Astrocyte (in vitro differentiated cells and primary cell): ENCODE measurements at regions not wholly inside any gene's neighbourhood (a gene's known extent, or its start where the extent isn't known, plus 50 kb on each side); places are given as distances from the start of the nearest gene placed in this dataset.
A peak's percentile ranks its signal among the peaks of the same experiment; 100 is the strongest.

Source experiments
- DNase-seq: peaks from one replicate; pipeline ENCODE4 v3.0.0-alpha.2; 2010; ENCODE audit warnings: low read depth
- FAIRE-seq: peaks from 2 replicates; lab custom pipeline; 2011; peaks lifted over from hg19 to GRCh38; lab: Jason Lieb, UNC
- H2AFZ ChIP-seq: 2 replicates; pipeline ENCODE4 v1.6.0; 2012; ENCODE audit warnings: low read depth, low read length, inconsistent platforms
- H3K27ac ChIP-seq: 2 replicates; pipeline ENCODE4 v1.5.1; 2011; ENCODE audit warnings: low read depth, low read length, inconsistent platforms
- H3K27me3 ChIP-seq: 2 replicates; pipeline ENCODE4 v1.6.0; 2011; ENCODE audit warnings: low read length, inconsistent platforms; ENCODE audit not compliant: insufficient read depth
- H3K36me3 ChIP-seq: 2 replicates; pipeline ENCODE4 v1.5.1; 2011; ENCODE audit warnings: low read length, inconsistent platforms; ENCODE audit not compliant: insufficient read depth
- H3K4me1 ChIP-seq: 2 replicates; pipeline ENCODE4 v1.5.1; 2011; ENCODE audit warnings: low read length, inconsistent platforms; ENCODE audit not compliant: insufficient read depth
- H3K4me2 ChIP-seq: 2 replicates; pipeline ENCODE4 v1.6.0; 2012; ENCODE audit warnings: low read length, inconsistent platforms
- H3K4me3 ChIP-seq: 2 replicates; pipeline ENCODE4 v1.5.1; 2011; ENCODE audit warnings: low read depth, mild to moderate bottlenecking, low read length, inconsistent platforms; ENCODE audit not compliant: insufficient read depth
- H3K79me2 ChIP-seq: 2 replicates; pipeline ENCODE4 v1.6.0; 2012; ENCODE audit warnings: mild to moderate bottlenecking, low read length, inconsistent platforms; ENCODE audit not compliant: insufficient read depth
- H3K9ac ChIP-seq: 2 replicates; pipeline ENCODE4 v1.6.0; 2012; ENCODE audit warnings: mild to moderate bottlenecking, low read length, inconsistent platforms
- H3K9me3 ChIP-seq: 2 replicates; pipeline ENCODE4 v1.5.1; 2012; ENCODE audit warnings: low read depth, mild to moderate bottlenecking, low read length, inconsistent platforms; ENCODE audit not compliant: insufficient read depth
- H4K20me1 ChIP-seq: 2 replicates; pipeline ENCODE4 v1.6.0; 2012; ENCODE audit warnings: low read length, inconsistent platforms; ENCODE audit not compliant: insufficient read depth
- H3K27ac Mint-ChIP-seq: one replicate; pipeline ENCODE4 v1.8.0; 2021; ENCODE audit warnings: mild to moderate bottlenecking, mixed read lengths; ENCODE audit not compliant: unreplicated experiment
- H3K27me3 Mint-ChIP-seq: one replicate; pipeline ENCODE4 v1.8.0; 2021; ENCODE audit warnings: low read depth, mixed read lengths; ENCODE audit not compliant: unreplicated experiment
- H3K36me3 Mint-ChIP-seq: one replicate; pipeline ENCODE4 v1.8.0; 2021; ENCODE audit warnings: low read depth, mixed read lengths; ENCODE audit not compliant: unreplicated experiment
- H3K4me1 Mint-ChIP-seq: one replicate; pipeline ENCODE4 v1.8.0; 2021; ENCODE audit warnings: low read depth, mixed read lengths; ENCODE audit not compliant: unreplicated experiment
- H3K4me3 Mint-ChIP-seq: one replicate; pipeline ENCODE4 v1.8.0; 2021; ENCODE audit warnings: mild to moderate bottlenecking, moderate library complexity, mixed read lengths; ENCODE audit not compliant: unreplicated experiment
- H3K9me3 Mint-ChIP-seq: one replicate; pipeline ENCODE4 v1.8.0; 2021; ENCODE audit warnings: mild to moderate bottlenecking, mixed read lengths; ENCODE audit not compliant: unreplicated experiment
- EZH2 ChIP-seq: IDR thresholded peaks from 2 replicates; pipeline ENCODE4 v1.6.1; 2012; ENCODE audit warnings: mild to moderate bottlenecking, low read length, inconsistent platforms; ENCODE audit not compliant: insufficient read depth
- TF ChIP-seq, protein P1 (sequence below): IDR thresholded peaks from 2 replicates; pipeline ENCODE4 v1.5.1; 2011; ENCODE audit warnings: low read depth, mild to moderate bottlenecking, inconsistent platforms, low read length, moderate library complexity; ENCODE audit not compliant: insufficient read depth

- DNase-seq (no peak), FAIRE-seq (no peak)
- Histone ChIP-seq H3K27ac (no peak overlapping the region), H3K4me2 (no peak overlapping the region), H3K4me1 (no peaks in the 10 kb centered on the region), H3K36me3 (no peaks in the 10 kb centered on the region), H3K9me3 (no peaks in the 10 kb centered on the region), H4K20me1 (no peaks in the 10 kb centered on the region), H3K27me3 (no peaks in the 10 kb centered on the region), H3K79me2 (no peaks in the 10 kb centered on the region), H3K4me3 (no peak overlapping the region), H3K9ac (no peak overlapping the region), H2AFZ (no peak overlapping the region)
- Mint-ChIP-seq H3K27ac (no peak overlapping the region), H3K36me3 (no peaks in the 10 kb centered on the region), H3K4me1 (peaks cover 6% of the 10 kb centered on the region), H3K27me3 (peaks cover 4% of the 10 kb centered on the region), H3K9me3 (no peaks in the 10 kb centered on the region), H3K4me3 (no peak overlapping the region)
- TF ChIP-seq, protein P1, sequence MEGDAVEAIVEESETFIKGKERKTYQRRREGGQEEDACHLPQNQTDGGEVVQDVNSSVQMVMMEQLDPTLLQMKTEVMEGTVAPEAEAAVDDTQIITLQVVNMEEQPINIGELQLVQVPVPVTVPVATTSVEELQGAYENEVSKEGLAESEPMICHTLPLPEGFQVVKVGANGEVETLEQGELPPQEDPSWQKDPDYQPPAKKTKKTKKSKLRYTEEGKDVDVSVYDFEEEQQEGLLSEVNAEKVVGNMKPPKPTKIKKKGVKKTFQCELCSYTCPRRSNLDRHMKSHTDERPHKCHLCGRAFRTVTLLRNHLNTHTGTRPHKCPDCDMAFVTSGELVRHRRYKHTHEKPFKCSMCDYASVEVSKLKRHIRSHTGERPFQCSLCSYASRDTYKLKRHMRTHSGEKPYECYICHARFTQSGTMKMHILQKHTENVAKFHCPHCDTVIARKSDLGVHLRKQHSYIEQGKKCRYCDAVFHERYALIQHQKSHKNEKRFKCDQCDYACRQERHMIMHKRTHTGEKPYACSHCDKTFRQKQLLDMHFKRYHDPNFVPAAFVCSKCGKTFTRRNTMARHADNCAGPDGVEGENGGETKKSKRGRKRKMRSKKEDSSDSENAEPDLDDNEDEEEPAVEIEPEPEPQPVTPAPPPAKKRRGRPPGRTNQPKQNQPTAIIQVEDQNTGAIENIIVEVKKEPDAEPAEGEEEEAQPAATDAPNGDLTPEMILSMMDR: no peak
- TF ChIP-seq EZH2: no peak
Measured at GRCh38 chr13:92938486-92939020, 288.1 kb upstream of the GPC6 start.

GRCh38 chr13:92941167-92941566 is 285.4 kb upstream of the GPC6 start:
- Histone ChIP-seq H3K79me2 (no peaks in the 10 kb centered on the region), H3K9ac (no peak overlapping the region), H3K36me3 (no peaks in the 10 kb centered on the region), H3K27me3 (no peaks in the 10 kb centered on the region), H3K9me3 (no peaks in the 10 kb centered on the region), H3K4me3 (no peak overlapping the region), H2AFZ (no peak overlapping the region), H4K20me1 (no peaks in the 10 kb centered on the region), H3K4me1 (no peaks in the 10 kb centered on the region), H3K4me2 (no peak overlapping the region), H3K27ac (no peak overlapping the region)
- TF ChIP-seq, protein P1: no peak
- no peak for TF ChIP-seq EZH2
- peaks cover 6% of the 10 kb centered on the region for H3K4me1 Mint-ChIP-seq
- no peaks in the 10 kb centered on the region for H3K27me3 Mint-ChIP-seq
- H3K9me3 Mint-ChIP-seq: peaks cover 3% of the 10 kb centered on the region
- H3K4me3 Mint-ChIP-seq: no peak overlapping the region
- DNase-seq (peak; percentile 71), FAIRE-seq (no peak)
- H3K36me3 Mint-ChIP-seq: no peaks in the 10 kb centered on the region
- H3K27ac Mint-ChIP-seq: no peak overlapping the region

DNA sequence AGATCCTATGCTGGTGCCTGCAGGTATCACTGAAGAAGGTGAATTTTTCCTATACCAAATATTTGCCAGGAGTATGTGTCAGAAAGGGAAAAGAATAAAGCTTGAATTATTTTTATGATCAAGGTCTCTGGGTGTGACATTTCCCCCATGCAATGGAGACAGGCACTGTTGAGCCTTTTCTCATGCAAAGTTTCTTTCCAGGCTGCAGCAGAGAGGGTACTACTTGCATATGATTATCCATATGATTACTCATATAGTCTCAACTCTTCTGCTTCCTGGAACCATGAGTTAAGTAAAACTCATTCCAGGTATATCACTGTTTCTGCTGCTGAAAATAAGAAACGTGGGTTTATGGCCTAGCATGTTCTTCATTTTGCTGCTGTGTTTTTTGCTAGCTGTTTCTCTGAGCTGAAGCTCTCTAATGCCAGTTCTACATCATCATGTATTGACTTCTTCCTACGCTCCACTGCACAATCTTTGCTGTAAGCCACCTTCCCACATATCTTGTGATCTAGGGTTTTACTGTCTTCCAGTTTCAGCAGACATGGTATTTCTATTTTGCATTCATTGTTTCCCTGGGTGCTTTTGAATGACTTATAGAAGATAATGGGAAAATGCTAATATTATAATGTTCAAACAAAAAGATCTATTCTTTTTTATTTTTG is 278.7 kb upstream of the GPC6 start:
- TF ChIP-seq, protein P1: no peak
- no peak for TF ChIP-seq EZH2
- H3K9ac ChIP-seq: no peak overlapping the region
- Mint-ChIP-seq H3K4me1 (peaks cover 8% of the 10 kb centered on the region), H3K27me3 (no peaks in the 10 kb centered on the region), H3K36me3 (no peaks in the 10 kb centered on the region), H3K9me3 (peaks cover 3% of the 10 kb centered on the region), H3K4me3 (no peak overlapping the region), H3K27ac (no peak overlapping the region)
- H3K79me2 ChIP-seq: no peaks in the 10 kb centered on the region
- H2AFZ ChIP-seq: no peak overlapping the region
- no peaks in the 10 kb centered on the region for H3K36me3 ChIP-seq
- DNase-seq (no peak), FAIRE-seq (no peak)
- no peak overlapping the region for H3K4me2 ChIP-seq
- H4K20me1 ChIP-seq: no peaks in the 10 kb centered on the region
- no peak overlapping the region for H3K4me3 ChIP-seq
- no peaks in the 10 kb centered on the region for H3K4me1 ChIP-seq
- H3K9me3 ChIP-seq: no peaks in the 10 kb centered on the region
- H3K27me3 ChIP-seq: no peaks in the 10 kb centered on the region
- H3K27ac ChIP-seq: no peak overlapping the region
